Thymus (tissue), 11 donors: ENCODE measurements at regions not wholly inside any gene's neighbourhood (a gene's known extent, or its start where the extent isn't known, plus 50 kb on each side); places are given as distances from the start of the nearest gene placed in this dataset.
"Not testable (repeated sequence)": the region's sequence is repeated elsewhere in the genome, so short reads cannot be mapped to it uniquely, and the experiment has no call there.

Experiments
- DNase-seq, 9 donors: peaks; one replicate each; pipeline ENCODE4 v3.0.0-alpha.2; 2013; ENCODE audit warnings: low spot score in 9 of 9, low read depth in 6 of 9, missing footprints in 1 of 9
- H3K27ac ChIP-seq, 2 donors: one replicate each; pipeline ENCODE4 v1.5.1; 2013; ENCODE audit warnings: control low read depth in 1 of 2, low read depth in 1 of 2, low read length in 1 of 2, mild to moderate bottlenecking in 1 of 2, moderate library complexity in 1 of 2
- H3K27me3 ChIP-seq, 2 donors: one replicate each; pipeline ENCODE4 v1.5.1; 2013; ENCODE audit warnings: low read length in 1 of 2; ENCODE audit not compliant: control insufficient read depth in 2 of 2, insufficient read depth in 1 of 2
- H3K36me3 ChIP-seq, 2 donors: one replicate each; pipeline ENCODE4 v1.5.1; 2013; ENCODE audit warnings: low read length in 1 of 2, mild to moderate bottlenecking in 1 of 2, moderate library complexity in 1 of 2; ENCODE audit not compliant: control insufficient read depth in 2 of 2, insufficient read depth in 2 of 2
- H3K4me1 ChIP-seq, 2 donors: one replicate each; pipeline ENCODE4 v1.5.1; 2013; ENCODE audit warnings: low read length in 2 of 2; ENCODE audit not compliant: control insufficient read depth in 2 of 2, insufficient read depth in 2 of 2
- H3K4me3 ChIP-seq, 2 donors: one replicate each; pipeline ENCODE4 v1.5.1; 2013; ENCODE audit warnings: low read length in 2 of 2, control low read depth in 1 of 2, mild to moderate bottlenecking in 1 of 2
- H3K9me3 ChIP-seq, 2 donors: one replicate each; pipeline ENCODE4 v1.5.1; 2013; ENCODE audit warnings: low read length in 1 of 2, mild to moderate bottlenecking in 1 of 2; ENCODE audit not compliant: control insufficient read depth in 2 of 2, insufficient read depth in 1 of 2
- WGBS: extraction: QIAGEN DNeasy Blood & Tissue Kit; methylation state at CpG from one replicate; pipeline ENCODE4 v1.1.7; 2013; 5-methylcytosine and 5-hydroxymethylcytosine counted together
- donor health status: healthy.

DNA sequence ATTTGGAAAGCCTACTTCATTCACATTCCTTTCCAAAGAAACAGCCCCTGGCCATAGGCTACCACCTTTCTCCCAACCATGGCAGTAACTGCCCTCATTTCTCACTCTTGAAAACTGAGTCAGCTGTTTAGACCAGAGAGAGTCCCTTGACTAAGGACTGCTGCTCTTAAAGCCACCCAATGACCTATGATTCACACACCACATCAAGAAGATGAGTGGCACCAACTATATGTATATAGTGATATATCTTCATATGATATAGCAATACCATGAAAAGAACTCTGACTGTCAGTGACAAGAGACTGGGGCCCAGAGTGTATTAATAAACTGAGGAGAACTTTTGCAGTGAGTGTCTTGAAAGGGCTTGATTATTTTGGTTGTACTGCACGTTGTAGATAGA is 404.5 kb upstream of the ASIC2 start:
- Histone ChIP-seq H3K27me3 (no peaks in the 10 kb centered on the region), H3K4me3 (no peak overlapping the region), H3K9me3 (no peaks in the 10 kb centered on the region), H3K27ac (no peak overlapping the region), H3K4me1 (no peaks in the 10 kb centered on the region), H3K36me3 (no peaks in the 10 kb centered on the region)
- DNase-seq: no peak
- 72% methylated on average over 1 of the region's 1 CpG for WGBS

DNA sequence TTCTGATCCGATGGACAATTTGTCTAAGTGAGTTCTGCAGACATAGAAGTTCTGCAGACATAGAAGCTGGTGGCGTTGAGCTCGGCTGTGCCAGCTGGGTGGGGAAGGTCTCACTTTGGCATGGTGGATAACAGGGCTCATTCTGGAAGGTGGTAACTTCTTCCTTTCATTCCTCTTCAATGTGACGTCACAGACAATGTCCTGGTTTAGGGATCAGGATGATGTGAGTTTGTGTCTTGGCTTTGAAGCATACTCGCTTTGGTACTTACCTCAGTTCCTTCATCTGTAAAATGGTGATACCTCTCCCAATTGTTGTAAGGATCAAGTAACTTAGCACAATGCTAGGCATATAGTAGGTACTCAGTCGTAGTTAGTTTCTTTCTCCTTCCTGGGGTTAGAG is 408.8 kb upstream of the ASIC2 start:
- Histone ChIP-seq H3K27me3 (no peaks in the 10 kb centered on the region), H3K9me3 (no peaks in the 10 kb centered on the region), H3K27ac (no peak overlapping the region), H3K36me3 (no peaks in the 10 kb centered on the region), H3K4me3 (no peak overlapping the region), H3K4me1 (no peaks in the 10 kb centered on the region)
- 91% methylated on average over 6 of the region's 6 CpGs for WGBS
- DNase-seq: no peak

DNA sequence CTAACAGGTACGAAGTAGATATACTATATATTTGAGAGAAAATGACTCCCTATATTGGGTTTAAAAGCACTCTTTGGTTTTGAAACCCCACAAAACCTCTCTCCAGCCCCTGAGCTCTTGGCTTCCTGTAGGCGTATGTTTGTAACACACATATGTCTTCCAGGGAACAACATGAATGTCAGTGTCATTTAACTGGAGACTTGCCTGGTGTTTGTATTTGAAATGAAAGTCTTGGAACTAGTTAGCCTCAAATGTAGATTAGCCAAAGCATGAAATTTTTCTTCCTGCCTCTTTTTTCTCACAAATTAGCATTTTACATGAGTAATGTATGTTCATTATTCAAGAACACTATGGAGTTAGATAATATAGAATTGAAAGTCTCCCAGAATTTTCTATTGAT is 411.8 kb upstream of the ASIC2 start:
- DNase-seq: no peak
- Histone ChIP-seq H3K4me1 (no peaks in the 10 kb centered on the region), H3K27me3 (no peaks in the 10 kb centered on the region), H3K36me3 (no peaks in the 10 kb centered on the region), H3K4me3 (no peak overlapping the region), H3K27ac (no peak overlapping the region), H3K9me3 (no peaks in the 10 kb centered on the region)
- WGBS: 86% methylated on average over 2 of the region's 2 CpGs

DNA sequence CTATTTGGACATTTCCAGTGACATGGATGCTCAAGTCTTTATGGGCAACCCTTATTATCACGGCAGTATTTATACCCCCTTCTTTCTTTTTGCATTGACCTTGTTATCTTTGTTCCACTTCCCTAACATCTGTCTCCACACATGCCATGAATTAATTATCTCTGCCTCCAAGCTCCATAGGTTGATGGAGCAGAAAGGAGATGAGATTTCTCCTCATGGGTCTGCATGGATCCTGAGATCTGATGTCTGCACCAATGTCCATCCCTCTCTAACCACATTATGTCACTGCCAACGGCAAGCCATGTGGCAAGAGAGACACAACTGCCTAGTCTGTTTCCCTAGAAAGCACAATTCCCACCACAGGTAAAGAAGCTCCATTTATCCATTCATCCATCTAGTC is 416.8 kb upstream of the ASIC2 start:
- Histone ChIP-seq H3K4me3 (no peak overlapping the region), H3K27me3 (no peaks in the 10 kb centered on the region), H3K9me3 (no peaks in the 10 kb centered on the region), H3K4me1 (no peaks in the 10 kb centered on the region), H3K27ac (no peak overlapping the region), H3K36me3 (no peaks in the 10 kb centered on the region)
- WGBS: 85% methylated on average over 2 of the region's 2 CpGs
- DNase-seq: no peak

DNA sequence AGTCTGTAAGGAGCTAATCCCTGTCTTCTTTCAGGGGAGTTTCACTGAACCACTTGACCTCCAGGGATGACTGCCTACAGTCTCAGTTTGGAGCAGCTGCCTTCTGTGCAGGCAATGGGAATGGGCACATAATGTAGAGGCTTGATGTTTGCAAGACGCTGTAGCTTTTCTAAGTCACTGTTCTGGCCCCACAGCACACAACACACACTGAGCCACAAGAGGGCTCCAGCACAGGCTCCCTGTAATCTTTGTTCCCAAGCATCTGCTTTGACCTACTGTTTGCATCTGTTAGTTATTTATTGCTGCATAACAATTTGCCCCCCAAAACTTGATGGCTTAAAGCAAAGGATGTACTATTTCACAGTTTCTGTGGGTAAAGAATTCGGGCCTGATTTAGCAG is 419.0 kb upstream of the ASIC2 start:
- Histone ChIP-seq H3K36me3 (no peaks in the 10 kb centered on the region), H3K4me1 (no peaks in the 10 kb centered on the region), H3K27me3 (no peaks in the 10 kb centered on the region), H3K9me3 (no peaks in the 10 kb centered on the region), H3K4me3 (no peak overlapping the region), H3K27ac (no peak overlapping the region)
- no peak for DNase-seq
- WGBS: 71% methylated on average over 2 of the region's 2 CpGs

DNA sequence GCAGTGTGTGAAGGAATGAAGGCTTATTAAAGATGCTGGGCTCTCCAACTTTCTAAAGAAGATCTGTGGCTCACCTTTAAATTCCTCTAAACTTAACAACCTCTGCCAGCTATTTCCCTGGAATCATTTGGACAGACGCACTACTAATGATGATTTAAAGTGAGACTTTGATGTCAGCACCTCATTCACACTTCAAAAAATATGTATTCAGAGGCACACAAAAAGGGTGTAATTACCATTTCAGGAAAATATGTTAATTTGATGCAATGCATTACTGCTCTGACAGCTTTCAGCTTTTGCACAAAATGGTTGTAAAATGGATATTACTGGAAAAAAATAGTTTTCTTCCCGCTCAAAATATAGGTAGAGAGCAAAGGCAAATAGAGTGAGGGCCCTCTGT is 423.9 kb upstream of the ASIC2 start:
- DNase-seq: no peak
- WGBS: 92% methylated on average over 2 of the region's 2 CpGs
- H3K4me1 ChIP-seq: no peaks in the 10 kb centered on the region

DNA sequence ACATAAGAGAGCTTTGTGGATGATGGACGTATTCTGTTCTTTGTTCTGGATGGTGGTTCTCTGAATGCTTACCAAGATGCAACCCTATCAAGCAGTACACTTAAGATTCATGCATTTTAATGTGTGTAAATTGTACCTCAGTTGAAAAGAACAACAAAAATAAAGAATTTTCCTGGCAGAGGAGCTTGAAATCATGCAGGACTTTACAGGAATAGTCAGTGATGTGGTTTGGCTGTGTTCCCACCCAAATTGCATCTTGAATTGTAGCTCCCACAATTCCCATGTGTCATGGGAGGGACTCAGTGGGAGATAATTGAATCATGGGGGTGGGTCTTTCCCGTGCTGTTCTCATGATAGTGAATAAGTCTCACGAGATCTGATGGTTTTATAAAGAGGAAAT is 430.6 kb upstream of the ASIC2 start:
- WGBS: 89% methylated on average over 3 of the region's 3 CpGs
- not testable (repeated sequence) for H3K4me1 ChIP-seq, H3K27me3 ChIP-seq, H3K9me3 ChIP-seq, H3K4me3 ChIP-seq, DNase-seq, H3K27ac ChIP-seq, H3K36me3 ChIP-seq

More for the DNA sequence above, 423.9 kb upstream of the ASIC2 start:
- H3K36me3 ChIP-seq: no peaks in the 10 kb centered on the region
- H3K27me3 ChIP-seq: no peaks in the 10 kb centered on the region
- no peaks in the 10 kb centered on the region for H3K9me3 ChIP-seq
- no peak overlapping the region for H3K27ac ChIP-seq
- no peak overlapping the region for H3K4me3 ChIP-seq

DNA sequence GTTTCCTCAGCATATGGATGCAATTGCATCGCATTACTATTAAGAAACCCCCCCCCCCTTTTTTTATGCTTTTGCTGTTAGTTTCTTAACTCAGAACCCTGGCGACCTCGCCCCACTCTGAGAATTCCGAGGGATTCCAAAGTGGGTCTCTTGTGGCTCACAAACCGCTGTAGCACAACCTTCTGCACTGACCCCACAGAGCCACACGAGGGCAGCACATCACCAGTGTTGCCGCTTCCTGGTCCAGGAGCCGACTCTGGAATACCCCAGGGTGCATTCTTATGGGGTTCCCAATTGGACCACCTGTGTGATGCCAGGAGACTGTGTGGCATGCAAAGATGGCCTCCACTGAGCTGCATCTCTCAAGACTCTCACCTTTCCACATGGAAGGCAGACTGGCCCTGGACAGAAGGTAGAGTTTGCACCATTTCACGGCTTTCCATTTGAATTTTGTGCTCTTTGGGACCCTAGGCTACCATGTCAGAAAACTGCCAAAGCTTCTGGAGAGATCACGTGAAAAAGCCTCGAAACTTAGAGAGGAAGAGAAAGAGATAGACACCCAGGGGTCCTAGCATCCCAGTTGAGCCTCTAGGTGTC is 432.7 kb upstream of the ASIC2 start:
- Histone ChIP-seq H3K36me3 (no peaks in the 10 kb centered on the region), H3K4me1 (no peaks in the 10 kb centered on the region), H3K27me3 (no peaks in the 10 kb centered on the region), H3K27ac (no peak overlapping the region), H3K4me3 (no peak overlapping the region), H3K9me3 (no peaks in the 10 kb centered on the region)
- WGBS: 35% methylated on average over 11 of the region's 11 CpGs
- DNase-seq: peak in 4 of 9 donors; percentile 3 to 15 (median 10)

DNA sequence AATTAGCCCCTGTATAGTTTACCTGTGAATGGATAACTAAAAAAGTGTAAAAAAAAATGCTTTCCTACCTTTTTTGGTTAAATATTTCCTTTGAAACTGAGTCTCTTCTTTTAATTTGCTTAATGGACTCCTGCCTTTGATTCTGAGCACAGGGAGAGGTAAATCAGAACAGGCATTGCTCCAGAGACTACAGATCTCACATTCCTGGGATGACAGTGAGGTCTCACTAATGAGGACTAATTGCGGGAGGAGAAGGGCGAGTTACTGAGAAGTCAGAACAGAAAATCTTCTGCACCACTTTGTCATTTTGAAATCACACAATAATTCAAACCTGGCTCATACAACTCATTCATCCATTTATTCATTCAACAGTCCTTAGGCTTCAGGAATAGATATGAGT is 437.0 kb upstream of the ASIC2 start:
- WGBS: 78% methylated on average over 2 of the region's 2 CpGs
- no peaks in the 10 kb centered on the region for H3K4me1 ChIP-seq
- no peaks in the 10 kb centered on the region for H3K36me3 ChIP-seq
- H3K27ac ChIP-seq: no peak overlapping the region
- DNase-seq: no peak
- no peaks in the 10 kb centered on the region for H3K27me3 ChIP-seq
- H3K9me3 ChIP-seq: no peaks in the 10 kb centered on the region
- H3K4me3 ChIP-seq: no peak overlapping the region

DNA sequence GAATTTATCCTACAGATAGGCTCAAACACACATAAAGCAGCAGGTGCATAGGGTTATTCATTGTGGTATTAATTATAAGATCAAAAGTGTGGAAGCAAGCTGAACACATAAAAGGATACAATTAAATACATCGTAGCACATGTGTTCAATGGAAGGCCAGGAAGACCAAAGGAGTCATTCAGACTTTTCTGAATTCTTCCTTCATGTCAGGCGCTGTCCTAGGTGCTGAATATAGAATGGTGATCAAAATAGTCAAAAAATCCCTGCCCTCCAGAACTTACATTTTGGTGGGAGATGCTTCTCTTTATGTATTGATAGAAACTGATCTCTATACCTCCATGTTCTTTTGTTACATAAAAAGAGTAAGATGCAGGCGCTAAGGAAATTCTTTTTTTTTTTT is 439.0 kb upstream of the ASIC2 start:
- no peaks in the 10 kb centered on the region for H3K4me1 ChIP-seq
- H3K4me3 ChIP-seq: no peak overlapping the region
- no peaks in the 10 kb centered on the region for H3K27me3 ChIP-seq
- no peak overlapping the region for H3K27ac ChIP-seq
- DNase-seq: peak in 5 of 9 donors; percentile 4 to 30 (median 5)
- no peaks in the 10 kb centered on the region for H3K36me3 ChIP-seq
- H3K9me3 ChIP-seq: no peaks in the 10 kb centered on the region
- WGBS: 41% methylated on average over 3 of the region's 3 CpGs
